Suprapubic skin (tissue), 3 donors: ENCODE measurements at regions not wholly inside any gene's neighbourhood (a gene's known extent, or its start where the extent isn't known, plus 50 kb on each side); places are given as distances from the start of the nearest gene placed in this dataset.

ENCODE experiments used
- CTCF ChIP-seq, 2 donors: fragments of 200-600 bp in 1 of 2; fragments of 450-650 bp in 1 of 2; sonication (generic) in 1 of 2; IDR thresholded peaks; one replicate each; pipeline ENCODE4 v1.5.1; 2016 to 2019; ENCODE audit warnings: antibody characterized with exemption in 2 of 2, mild to moderate bottlenecking in 1 of 2, moderate library complexity in 1 of 2
- EP300 ChIP-seq: sonication (generic); formaldehyde crosslinking; IDR thresholded peaks from one replicate; pipeline ENCODE4 v1.6.1; 2017; ENCODE audit warnings: antibody characterized with exemption

- TF ChIP-seq EP300 = no peak
- TF ChIP-seq CTCF (IDR thresholded peaks at IDR 0.05) = no peak
Measured at GRCh38 chr2:40646642-40647041, 194.8 kb upstream of the SLC8A1 start.
